ENCODE measurements at regions not wholly inside any gene's neighbourhood (a gene's known extent, or its start where the extent isn't known, plus 50 kb on each side); places are given as distances from the start of the nearest gene placed in this dataset.
"Not testable (repeated sequence)": the region's sequence is repeated elsewhere in the genome, so short reads cannot be mapped to it uniquely, and the experiment has no call there.

- no peak for DNase-seq
Measured at GRCh38 chr13:103634066-103634465, 567.8 kb upstream of the SLC10A2 start.

GRCh38 chr13:103625194-103625593 lies 559.0 kb upstream of the SLC10A2 start:
- DNase-seq, result no peak

- DNase-seq, result no peak
Measured at GRCh38 chr13:103618151-103618550, 551.9 kb upstream of the SLC10A2 start.

- no peak for DNase-seq
Measured at GRCh38 chr13:103615771-103616170, 549.6 kb upstream of the SLC10A2 start.

- no peak for DNase-seq
Measured at GRCh38 chr13:103614761-103615160, 548.5 kb upstream of the SLC10A2 start.

- DNase-seq, result no peak
Measured at GRCh38 chr13:103607995-103608394, 541.8 kb upstream of the SLC10A2 start.

GRCh38 chr13:103605546-103606326 lies 539.5 kb upstream of the SLC10A2 start:
- no peak for DNase-seq

- not testable (repeated sequence) for DNase-seq
Measured at GRCh38 chr13:103599870-103600269, 533.7 kb upstream of the SLC10A2 start.

- no peak for DNase-seq
Measured at GRCh38 chr13:103598671-103599070, 532.5 kb upstream of the SLC10A2 start.

- no peak for DNase-seq
Measured at GRCh38 chr13:103573446-103573845, 507.2 kb upstream of the SLC10A2 start.

GRCh38 chr13:103568314-103568713 lies 502.1 kb upstream of the SLC10A2 start:
- DNase-seq, result no peak

- DNase-seq, result no peak
Measured at GRCh38 chr13:103557878-103558277, 491.7 kb upstream of the SLC10A2 start.

- DNase-seq, result no peak
Measured at GRCh38 chr13:103556681-103557080, 490.5 kb upstream of the SLC10A2 start.

- DNase-seq, result no peak
Measured at GRCh38 chr13:103547914-103548313, 481.7 kb upstream of the SLC10A2 start.

- DNase-seq, result no peak
Measured at GRCh38 chr13:103546271-103546670, 480.1 kb upstream of the SLC10A2 start.

GRCh38 chr13:103542648-103543047 lies 476.4 kb upstream of the SLC10A2 start:
- no peak for DNase-seq

- DNase-seq, result no peak
Measured at GRCh38 chr13:103540382-103540765, 474.2 kb upstream of the SLC10A2 start.

- DNase-seq, result no peak
Measured at GRCh38 chr13:103539721-103540381, 473.6 kb upstream of the SLC10A2 start.

- DNase-seq, result no peak
Measured at GRCh38 chr13:103539265-103539664, 473.0 kb upstream of the SLC10A2 start.

GRCh38 chr13:103537616-103538015 lies 471.4 kb upstream of the SLC10A2 start:
- no peak for DNase-seq

- no peak for DNase-seq
Measured at GRCh38 chr13:103531278-103531677, 465.1 kb upstream of the SLC10A2 start.

GRCh38 chr13:103528437-103528836 lies 462.2 kb upstream of the SLC10A2 start:
- no peak for DNase-seq

GRCh38 chr13:103525530-103525929 lies 459.3 kb upstream of the SLC10A2 start:
- no peak for DNase-seq

- no peak for DNase-seq
Measured at GRCh38 chr13:103523858-103524257, 457.6 kb upstream of the SLC10A2 start.

GRCh38 chr13:103521532-103521931 lies 455.3 kb upstream of the SLC10A2 start:
- no peak for DNase-seq

Measured in fibroblast of skin of right quadriceps (primary cell).